ENCODE measurements at regions not wholly inside any gene's neighbourhood (a gene's known extent, or its start where the extent isn't known, plus 50 kb on each side); places are given as distances from the start of the nearest gene placed in this dataset.
A peak's percentile ranks its signal among the peaks of the same experiment; 100 is the strongest.
"Not testable (repeated sequence)": the region's sequence is repeated elsewhere in the genome, so short reads cannot be mapped to it uniquely, and the experiment has no call there.

DNA sequence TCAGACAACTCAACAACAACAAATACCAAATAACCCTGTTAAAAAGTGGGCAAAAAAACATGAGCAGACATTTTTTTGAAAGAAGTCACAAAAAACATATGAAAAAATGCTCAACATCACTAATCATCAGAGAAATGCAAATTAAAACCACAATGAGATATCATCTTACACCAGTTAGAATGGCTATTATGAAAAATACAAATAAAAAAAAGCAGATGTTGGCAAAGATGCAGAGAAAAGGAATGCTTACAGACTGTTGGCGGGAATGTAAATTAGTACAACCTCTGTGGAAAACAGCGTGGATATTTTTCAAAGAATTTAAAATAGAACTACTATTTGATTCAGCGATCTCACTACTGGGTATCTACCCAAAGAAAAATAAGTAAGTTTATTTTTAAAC lies 114.0 kb downstream of the SLC38A4 start:
- DNase-seq (ENCODE audit: low read depth): peak; percentile 22

DNA sequence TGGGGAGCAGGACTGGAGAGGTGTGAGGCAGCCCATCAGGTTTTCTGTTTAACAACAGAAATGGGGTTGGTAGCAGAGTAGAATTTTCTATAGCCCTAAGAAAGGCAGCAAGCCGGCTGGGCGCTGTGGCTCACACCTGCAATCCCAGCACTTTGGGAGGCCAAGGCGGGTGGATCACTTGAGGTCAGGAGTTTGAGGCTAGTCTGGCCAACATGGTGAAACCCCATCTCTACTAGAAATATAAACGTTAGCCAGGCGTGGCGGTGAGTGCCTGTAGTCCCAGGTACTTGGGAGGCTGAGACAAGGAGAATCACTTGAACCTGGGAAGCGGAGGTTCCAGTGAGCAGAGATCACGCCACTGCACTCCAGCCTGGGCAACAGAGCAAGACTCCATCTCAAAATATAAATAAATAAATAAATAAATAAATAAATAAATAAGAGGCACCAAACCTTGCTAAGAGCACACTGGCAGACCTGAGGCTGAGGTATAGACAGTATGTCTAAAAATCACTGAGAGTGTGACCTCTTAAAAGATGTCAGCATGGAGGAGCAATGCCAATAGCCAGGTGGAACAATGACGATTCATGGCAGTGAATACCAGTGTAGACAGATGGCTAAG lies 115.6 kb downstream of the SLC38A4 start:
- DNase-seq (ENCODE audit: low read depth): no peak

DNA sequence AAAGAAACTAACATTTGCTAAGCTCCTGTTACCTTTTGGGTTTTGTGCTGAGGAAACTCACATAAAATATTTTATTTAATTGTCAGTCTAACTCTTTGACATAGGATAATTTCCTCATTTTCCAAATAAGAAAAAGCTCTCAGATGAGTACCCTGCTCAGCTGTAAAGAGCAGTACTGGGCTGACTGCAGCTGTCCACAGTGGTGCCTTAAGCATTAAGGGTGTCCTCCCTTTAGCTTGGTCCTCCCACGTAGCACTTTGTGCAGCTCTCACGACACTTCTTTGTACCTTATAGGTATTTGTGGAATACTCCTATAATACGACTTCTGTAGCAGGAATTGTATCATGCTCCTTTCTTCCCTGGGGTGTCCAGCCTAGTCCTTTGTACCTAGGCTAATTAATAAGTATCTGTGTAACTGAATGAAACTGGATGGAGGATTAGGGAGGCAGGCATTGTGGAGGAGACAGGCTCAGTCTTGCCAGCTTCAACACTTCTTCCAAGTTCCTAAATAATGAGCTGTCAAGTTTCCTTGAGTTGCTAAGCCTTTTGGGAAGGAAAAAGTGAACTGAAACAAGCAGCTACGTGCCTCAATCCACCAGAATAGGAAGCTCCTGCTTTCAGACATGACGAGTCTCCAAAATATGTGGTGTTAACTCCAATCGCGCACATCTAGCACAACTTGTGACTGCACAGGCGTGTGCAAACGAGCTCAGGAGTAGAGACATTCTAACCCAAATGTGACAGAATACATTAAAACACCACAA lies 123.0 kb downstream of the SLC38A4 start:
- peak; percentile 61 for DNase-seq (ENCODE audit: low read depth)

DNA sequence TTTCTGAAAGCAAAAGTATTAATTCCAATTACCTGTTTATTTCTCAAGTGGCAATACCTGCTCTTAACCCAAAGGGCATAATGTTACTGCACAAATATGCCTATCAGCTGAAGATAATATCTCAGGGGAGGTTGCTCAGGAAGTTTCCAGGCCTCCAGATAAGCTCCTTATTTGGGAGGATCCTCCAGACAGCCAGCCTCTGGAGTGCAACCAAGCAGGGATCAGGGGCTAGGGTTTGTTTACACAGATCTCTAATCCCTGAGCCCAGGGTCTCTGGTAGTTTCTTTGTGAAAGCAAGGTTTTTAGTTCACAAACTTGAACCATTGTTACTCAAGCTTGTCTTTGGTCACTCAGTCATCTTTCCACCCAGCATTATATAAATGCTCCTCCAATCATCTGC lies 124.4 kb downstream of the SLC38A4 start:
- DNase-seq (ENCODE audit: low read depth): no peak

DNA sequence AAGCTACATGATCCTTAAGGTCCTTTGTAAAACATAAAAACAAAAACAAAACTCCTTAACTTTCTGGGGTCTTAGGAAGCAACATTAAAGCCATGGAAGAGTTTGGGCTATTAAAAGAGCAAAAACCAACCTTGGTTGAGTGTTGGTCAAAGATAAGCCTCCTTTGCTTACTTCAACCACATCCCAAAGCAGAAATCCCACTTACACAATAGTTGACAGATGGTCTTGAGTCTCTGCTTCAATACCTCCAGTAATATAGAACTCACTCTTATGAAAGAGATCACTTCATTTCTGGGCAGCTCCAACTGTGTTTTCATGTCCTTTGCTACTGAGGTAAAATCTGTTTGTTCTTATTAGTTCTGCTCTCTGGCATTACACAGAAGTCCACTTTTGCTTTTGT lies 125.8 kb downstream of the SLC38A4 start:
- no peak for DNase-seq (ENCODE audit: low read depth)

DNA sequence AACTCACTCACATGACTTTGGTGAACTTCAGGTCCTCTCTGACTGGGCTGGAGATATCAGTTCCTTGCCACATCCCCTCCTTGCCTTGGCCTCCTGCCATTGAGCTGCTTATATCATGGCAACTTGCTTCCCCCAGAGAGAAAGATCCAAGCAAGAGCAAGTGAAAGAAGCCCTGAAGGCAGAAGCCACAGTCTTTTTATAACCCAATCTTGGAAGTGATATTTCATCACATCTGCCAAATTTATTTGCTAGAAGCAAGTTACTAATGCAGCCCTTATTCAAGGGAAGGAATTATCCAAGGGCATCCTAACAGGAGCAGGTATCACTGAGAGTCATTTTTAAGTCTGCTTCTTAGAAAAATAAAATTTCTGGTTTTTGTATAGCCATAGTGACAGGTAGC lies 127.8 kb downstream of the SLC38A4 start:
- DNase-seq (ENCODE audit: low read depth): no peak

DNA sequence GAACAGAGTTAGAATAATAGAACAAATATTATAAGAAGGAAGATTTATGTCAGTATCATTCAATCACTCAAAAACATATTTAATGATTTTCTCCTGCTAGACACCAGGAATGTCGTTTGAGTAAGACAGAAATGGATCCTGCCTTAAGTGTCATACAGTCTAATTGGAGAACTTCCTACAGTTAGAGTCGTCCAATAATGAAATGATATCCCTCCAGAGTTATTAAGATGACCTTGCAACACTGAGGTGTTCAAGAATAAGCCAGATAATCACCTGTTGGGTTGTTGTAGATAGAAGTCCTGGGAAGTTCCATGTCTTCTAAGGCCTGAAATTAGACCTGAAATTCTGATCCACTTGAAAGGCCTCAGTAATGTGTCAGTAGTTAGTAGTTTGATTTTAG lies 132.3 kb downstream of the SLC38A4 start:
- DNase-seq (ENCODE audit: low read depth): no peak

DNA sequence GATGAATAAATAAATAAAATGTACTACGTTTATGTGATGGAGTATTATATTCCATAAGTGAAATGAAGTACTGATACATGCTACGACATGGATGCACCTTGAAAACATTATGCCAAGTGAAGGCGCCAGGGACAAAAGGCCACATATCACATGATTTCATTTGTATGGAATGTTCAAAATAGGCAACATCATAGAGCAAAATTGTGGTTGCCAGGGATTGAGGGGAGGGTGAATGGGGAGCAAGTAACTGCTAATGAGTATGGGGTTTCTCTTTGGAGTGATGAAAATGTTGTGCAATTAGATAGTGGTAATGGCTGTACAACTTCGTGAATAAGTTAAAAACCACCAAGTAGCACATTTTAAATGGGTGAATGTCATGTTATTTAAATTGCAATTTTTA lies 132.8 kb downstream of the SLC38A4 start:
- no peak for DNase-seq (ENCODE audit: low read depth)

DNA sequence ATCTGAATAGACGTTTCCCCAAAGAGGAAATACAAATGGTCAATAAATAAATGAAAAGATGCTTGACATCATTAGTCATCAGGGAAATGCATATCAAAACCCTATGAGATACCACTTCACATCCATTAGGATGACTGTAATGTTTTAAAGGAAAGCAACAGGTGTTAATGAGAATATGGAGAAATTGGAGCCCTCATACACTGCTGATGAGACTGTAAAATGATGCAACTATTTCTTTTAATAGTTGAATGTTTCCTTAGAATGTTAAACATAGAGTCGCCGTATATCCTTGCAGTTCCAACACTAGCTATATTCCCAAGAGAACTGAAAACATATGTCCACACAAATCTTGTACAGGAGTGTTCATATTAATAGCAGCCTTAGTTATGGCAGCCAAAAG lies 133.2 kb downstream of the SLC38A4 start:
- DNase-seq (ENCODE audit: low read depth): no peak

DNA sequence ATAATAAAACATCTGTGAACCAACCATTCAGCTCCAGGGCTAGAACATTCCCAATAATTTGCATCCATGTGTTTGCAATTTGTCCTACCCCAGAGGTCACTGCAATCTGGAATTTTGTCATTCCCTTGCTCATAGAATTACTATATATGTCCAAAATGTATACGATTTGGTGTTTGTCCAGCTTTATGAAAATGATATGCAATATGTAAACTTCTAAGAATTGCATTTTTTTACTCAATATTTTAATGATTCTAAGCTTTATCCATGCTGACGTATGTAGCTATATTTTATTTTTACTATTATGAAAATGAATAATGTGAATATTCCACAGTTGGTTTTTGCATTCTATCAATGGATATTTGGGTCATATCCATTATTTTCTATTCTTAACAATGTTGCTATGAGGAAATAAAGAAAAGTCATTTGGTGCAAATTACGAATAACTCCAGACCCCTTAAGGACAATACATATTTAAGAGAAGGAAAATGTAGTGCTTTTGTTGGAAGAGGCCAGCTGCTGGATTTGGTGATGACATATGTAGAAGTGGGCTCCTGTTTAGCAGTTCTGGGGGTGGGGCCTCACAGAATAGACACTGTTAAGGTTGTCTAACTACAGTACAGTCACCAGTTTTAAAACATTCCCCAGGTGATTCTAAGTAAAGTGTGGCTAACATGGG lies 139.4 kb downstream of the SLC38A4 start:
- no peak for DNase-seq (ENCODE audit: low read depth)

DNA sequence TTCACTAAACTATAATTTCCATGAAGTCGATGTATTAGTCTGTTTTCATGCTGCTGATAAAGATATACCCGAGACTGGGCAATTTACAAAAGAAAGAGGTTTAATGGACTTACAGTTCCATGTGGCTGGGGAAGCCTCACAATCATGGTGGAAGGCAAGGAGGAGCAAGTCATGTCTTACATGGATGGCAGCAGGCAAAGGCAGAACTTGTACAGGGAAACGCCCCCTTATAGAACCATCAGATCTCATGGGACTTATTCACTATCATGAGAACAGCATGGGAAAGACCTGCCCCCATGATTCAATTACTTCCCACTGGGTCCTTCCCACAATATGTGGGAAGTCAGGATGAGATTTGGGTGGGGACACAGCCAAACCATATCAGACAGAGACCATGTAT lies 141.6 kb downstream of the SLC38A4 start:
- DNase-seq (ENCODE audit: low read depth): not testable (repeated sequence)

DNA sequence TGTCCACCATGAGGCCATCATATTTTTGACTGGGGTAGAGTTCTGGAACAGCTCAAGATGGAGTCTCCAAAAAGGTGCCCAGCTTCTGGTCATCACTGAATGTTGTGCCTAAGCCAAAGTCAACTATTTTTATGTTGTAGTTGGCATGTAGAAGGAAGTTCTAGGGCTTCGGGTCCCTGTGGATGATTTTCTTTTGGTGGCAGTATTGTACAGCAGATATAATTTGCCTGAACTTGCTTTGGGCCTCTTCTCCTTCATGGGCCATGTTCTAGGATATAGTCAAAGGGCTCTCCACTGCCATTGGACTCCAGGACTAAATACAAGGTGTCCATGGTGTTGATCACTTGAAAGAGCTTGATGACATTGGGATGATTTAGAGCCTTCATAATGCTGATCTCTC lies 143.6 kb downstream of the SLC38A4 start:
- no peak for DNase-seq (ENCODE audit: low read depth)

DNA sequence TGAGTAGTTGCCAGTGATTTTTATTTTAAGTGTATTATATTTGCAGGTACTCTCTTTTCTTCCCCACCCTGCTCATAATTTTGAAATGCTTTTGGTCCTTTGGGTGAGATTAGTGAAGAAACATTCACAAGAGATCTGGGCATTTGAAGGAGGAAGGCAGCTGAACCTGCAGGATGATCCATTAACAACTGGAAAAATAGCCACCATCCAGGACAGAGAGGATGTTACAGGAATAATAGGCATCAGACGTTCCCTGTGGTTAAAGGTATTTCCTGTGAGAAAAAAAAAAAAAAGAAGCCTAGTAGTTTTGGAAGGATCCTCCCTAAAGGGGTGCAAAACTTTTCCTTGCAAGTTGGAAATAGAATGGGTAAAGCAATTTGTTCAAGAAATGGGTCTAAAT lies 145.3 kb downstream of the SLC38A4 start:
- DNase-seq (ENCODE audit: low read depth): no peak

DNA sequence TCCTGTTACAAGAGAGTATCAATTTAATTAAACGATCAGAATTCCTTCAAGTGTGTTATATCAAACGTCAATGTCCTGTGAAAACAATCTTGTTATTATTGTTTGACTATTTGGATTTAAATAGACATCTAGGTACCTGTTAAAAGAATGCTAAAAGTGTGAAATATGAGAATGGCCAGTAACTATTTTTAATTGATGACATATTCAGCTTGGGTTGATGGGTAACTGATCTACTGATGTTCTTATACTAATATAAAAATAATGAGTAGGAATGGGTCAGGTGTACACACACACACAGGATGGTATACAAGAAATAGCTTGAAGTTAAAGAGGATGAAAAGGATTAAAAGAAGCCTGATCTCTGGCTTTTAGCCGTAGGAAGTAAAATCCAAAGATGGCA lies 146.0 kb downstream of the SLC38A4 start:
- no peak for DNase-seq (ENCODE audit: low read depth)

DNA sequence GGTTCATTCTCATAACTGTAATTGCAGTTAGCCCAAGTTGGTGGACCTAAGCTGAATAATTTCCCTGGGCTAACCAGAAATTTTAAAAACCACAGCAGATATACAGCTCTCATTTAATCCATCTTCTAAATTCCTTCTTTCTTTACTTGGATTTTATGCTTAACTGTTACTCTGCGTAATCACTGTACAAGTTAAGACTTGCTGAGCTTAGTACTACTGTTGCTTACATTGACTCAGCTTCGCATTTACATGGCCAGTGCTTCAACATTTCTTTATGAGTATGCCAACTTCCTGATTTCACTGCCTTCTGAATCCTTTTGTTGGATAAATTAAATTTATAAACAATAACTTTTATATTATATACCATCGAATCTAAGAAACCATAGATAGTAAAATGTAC lies 147.4 kb downstream of the SLC38A4 start:
- no peak for DNase-seq (ENCODE audit: low read depth)

DNA sequence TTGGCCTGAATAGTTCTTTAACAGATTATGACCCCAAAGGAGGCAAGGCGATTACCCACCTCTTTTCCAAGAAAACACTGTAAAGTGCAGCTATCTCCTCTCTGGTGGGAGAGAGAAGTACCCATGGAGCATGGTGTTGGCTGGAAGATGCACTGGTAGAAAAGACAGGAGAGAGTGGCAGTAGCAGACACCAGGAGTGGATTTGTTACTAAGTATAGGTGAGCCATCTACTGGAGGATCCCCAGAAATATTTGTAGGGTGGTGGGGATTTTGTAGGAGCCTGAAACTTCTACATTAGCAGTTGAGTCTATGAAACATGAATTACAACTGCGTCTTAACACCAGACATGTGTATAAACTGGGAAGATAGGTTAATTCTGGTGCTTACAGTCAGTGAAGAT lies 148.0 kb downstream of the SLC38A4 start:
- DNase-seq (ENCODE audit: low read depth): no peak

DNA sequence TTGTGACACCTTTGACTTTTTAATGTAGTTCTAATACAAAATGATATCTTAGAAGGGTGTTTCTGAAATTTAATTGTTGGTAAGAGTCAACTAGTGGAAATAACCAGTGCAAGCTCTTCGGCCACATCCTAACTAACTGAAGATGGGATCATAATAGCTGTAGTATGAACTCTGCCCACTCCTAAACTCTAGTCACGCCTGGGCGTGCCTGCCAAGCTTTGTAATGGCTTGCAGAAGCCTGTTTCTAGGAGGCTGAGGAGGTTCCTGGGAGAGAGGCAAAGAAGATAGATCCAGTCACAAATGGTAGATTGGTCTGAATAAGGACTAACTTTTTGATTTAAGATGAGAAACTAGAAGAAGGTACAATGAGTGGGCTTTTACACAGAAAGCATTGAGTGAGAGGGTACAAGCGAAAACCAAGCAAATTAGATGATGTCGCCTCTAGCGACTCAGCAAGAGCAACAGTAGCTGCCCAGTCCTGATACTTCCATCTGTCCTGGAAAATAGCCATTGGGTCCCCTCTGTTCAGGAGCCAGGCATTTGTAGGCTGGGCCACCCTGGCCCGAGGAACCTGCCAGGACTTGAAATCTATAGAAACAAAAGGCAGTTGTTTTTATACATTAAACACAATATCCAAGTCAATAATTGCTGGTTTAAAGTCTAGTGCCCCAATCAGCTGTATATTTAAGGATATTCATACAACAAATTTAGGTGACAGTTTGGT lies 148.8 kb downstream of the SLC38A4 start:
- DNase-seq (ENCODE audit: low read depth): no peak

DNA sequence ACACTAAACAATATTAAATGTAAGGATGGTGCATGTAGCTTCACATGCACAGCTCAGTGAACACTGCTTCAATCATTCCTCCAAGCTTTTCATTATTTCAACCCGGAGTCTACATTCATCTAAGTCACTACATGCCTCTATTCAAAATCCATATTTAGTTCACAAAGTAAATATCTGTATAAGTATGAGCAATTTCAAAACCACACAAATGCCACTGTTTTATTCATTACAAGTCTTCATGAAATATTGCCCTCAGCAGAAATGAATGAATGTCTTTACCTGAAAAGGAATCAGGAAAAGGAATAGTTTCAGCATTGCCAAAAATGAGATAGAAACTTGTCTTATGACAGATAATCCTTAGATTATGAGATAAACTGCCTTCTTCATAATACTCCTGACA lies 149.4 kb downstream of the SLC38A4 start:
- no peak for DNase-seq (ENCODE audit: low read depth)

DNA sequence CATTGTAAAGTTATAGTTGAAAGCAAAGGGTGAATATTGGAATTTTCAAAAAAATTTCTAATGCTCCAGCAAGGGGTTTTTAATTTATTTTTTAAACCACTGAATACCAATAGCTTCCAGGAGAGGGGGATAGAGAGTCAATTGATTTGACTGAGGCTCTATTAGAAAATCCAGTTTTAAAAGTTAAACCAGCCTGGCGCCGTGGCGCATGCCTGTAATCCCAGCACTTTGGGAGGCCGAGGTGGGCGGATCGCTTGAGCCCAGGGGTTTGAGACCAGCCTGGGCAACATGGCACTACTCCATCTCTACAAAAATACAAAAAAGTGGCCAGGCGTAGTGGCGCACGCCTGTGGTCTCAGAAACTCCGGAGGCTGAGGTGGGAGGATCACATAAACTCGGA lies 150.1 kb downstream of the SLC38A4 start:
- no peak for DNase-seq (ENCODE audit: low read depth)

DNA sequence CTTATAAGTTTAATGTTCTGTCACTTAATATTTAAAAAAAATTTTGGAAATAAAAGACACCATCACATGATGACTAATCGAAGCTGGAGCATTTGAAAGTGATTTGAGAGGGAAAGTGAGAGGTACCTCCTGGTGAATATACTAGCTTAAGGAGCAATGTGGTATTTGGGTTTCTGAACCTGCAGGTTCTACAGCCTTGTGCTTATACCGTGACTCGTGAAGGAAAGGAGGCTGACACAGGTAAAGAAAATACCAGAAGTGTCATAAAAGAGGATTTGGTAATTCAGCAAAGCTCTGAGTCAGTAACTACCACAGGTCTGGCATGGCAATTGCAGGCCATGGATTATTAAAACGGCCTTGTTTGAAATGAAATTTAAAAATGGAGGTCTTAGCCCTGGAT lies 151.0 kb downstream of the SLC38A4 start:
- DNase-seq (ENCODE audit: low read depth): no peak

DNA sequence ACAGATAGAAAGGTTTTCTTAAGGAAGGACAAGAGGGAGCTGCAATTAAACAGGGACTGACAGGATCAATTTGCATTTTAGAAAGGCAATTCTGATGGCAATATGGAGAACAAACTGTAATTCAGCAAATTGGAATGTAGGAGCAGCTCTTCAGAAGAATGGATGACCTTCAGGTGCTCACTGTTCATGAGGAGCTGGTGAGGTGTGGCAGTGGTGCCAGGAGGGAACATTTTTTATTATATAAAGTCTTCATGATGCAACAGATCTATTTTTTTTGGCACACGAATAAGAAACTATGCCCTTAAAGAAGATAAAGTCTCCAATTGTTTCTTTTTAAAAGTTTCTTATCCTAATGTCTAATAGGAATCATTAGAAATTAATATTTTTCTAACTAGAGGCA lies 151.7 kb downstream of the SLC38A4 start:
- DNase-seq (ENCODE audit: low read depth): no peak

DNA sequence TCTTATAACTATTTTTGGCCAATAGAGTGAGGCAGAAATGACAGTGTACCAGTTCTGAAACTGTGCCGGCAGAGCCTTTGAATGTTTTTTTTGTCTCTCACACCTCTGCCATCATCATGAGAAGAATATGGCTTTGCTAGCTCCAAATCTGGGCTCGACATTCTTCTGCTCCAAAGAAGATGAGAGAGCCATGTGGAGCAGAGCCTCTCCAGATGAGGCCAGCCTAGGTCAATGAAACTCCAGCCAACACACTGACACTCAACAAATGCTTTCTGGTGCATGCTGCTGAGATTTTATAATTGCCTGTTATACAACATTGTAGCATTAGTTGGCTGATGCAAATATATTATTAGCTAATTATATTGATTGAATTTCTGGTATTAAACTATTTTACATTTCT lies 154.7 kb downstream of the SLC38A4 start:
- DNase-seq (ENCODE audit: low read depth): no peak

DNA sequence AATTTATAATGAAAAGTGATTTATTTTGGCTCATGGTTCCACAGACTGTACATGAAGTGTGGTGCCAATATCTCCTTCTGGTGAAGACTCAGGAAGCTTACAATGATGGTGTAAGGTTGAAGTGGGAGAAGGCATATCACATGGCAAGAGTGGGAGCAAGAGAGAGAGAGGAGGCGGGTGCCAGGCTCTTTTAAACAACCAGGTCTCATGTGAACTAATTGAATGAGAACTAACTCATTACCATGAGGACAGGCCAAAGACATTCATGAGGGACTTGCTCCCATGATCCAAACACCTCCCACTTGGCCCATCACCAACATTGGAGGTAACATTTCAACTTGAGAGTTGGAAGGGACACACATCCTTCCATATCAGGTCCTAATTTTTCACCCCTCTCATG lies 155.2 kb downstream of the SLC38A4 start:
- DNase-seq (ENCODE audit: low read depth): no peak

Data from HS-5 (cell line).